Stimulated activated memory B cell treated with anti-CD40 and anti-IgM and Interleukin-4, amounts not matched to agents 10 μg/mL and 1 μg/mL and 100 μg/mL, for 72 hours (primary cell): ENCODE measurements at regions not wholly inside any gene's neighbourhood (a gene's known extent, or its start where the extent isn't known, plus 50 kb on each side); places are given as distances from the start of the nearest gene placed in this dataset.
A peak's percentile ranks its signal among the peaks of the same experiment; 100 is the strongest.

Source experiments
- ATAC-seq: fragments of 150-1000 bp; cut with Tn5 transposase; 2 replicates; pipeline ENCODE4 v1.10.0; 2021
- H3K27ac Mint-ChIP-seq: one replicate; pipeline ENCODE4 v1.8.0; 2022; ENCODE audit warnings: mild to moderate bottlenecking, mixed read lengths
- H3K27me3 Mint-ChIP-seq: one replicate; pipeline ENCODE4 v1.8.0; 2022; ENCODE audit warnings: mixed read lengths
- H3K36me3 Mint-ChIP-seq: one replicate; pipeline ENCODE4 v1.8.0; 2022; ENCODE audit warnings: mixed read lengths
- H3K4me1 Mint-ChIP-seq: one replicate; pipeline ENCODE4 v1.8.0; 2022; ENCODE audit warnings: mixed read lengths
- H3K4me3 Mint-ChIP-seq: one replicate; pipeline ENCODE4 v1.8.0; 2022; ENCODE audit warnings: mild to moderate bottlenecking, moderate library complexity, mixed read lengths
- H3K9me3 Mint-ChIP-seq: one replicate; pipeline ENCODE4 v1.8.0; 2022; ENCODE audit warnings: mixed read lengths

- Mint-ChIP-seq H3K27me3 (peaks cover 8% of the 10 kb centered on the region), H3K4me3 (no peak overlapping the region), H3K9me3 (no peaks in the 10 kb centered on the region), H3K36me3 (no peaks in the 10 kb centered on the region), H3K4me1 (peaks cover 12% of the 10 kb centered on the region), H3K27ac (no peak overlapping the region)
- no peak for ATAC-seq
Measured at GRCh38 chr11:110376021-110376420, 53.7 kb upstream of the FDX1 start.

DNA sequence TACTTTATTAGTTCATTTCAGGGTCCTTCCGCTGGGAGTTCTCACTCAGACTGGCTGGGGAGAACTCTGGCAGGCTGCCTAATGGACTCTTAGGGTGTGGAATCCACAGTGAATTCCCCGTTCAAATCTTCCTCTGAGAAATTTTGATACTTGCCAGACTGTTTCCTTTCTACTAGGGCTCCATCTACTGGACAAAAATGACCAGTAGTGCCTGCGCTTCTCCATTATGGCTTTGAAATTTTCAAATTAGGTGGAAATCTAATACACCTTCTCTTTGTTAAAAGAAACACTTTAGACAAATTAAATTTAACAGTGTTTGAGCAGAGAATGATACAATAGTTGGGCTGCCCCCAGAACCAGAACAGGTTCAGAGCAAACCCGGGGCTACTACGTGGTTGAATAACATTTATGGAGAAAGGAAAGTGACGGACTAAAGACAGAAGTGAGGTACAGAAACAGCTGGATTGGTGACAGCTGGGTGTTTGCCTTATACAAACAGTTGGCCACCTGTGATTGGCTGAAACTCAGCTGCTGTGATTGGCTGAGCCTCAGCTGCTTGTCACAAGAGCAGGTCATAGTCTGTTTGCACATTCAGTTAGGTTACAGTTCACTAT, 52.9 kb upstream of the FDX1 start:
- Mint-ChIP-seq H3K27ac (peak overlapping the region; percentile 32), H3K4me3 (peak overlapping the region; percentile 48), H3K36me3 (no peaks in the 10 kb centered on the region), H3K9me3 (no peaks in the 10 kb centered on the region), H3K27me3 (peaks cover 3% of the 10 kb centered on the region), H3K4me1 (peaks cover 7% of the 10 kb centered on the region)
- peak; percentile 53 for ATAC-seq

GRCh38 chr11:110377434-110377833, 52.3 kb upstream of the FDX1 start:
- Mint-ChIP-seq H3K4me1 (peaks cover 7% of the 10 kb centered on the region), H3K4me3 (no peak overlapping the region), H3K27ac (no peak overlapping the region), H3K27me3 (no peaks in the 10 kb centered on the region), H3K36me3 (no peaks in the 10 kb centered on the region), H3K9me3 (no peaks in the 10 kb centered on the region)
- no peak for ATAC-seq

GRCh38 chr11:110379261-110379660, 50.5 kb upstream of the FDX1 start:
- H3K4me3 Mint-ChIP-seq: no peak overlapping the region

DNA sequence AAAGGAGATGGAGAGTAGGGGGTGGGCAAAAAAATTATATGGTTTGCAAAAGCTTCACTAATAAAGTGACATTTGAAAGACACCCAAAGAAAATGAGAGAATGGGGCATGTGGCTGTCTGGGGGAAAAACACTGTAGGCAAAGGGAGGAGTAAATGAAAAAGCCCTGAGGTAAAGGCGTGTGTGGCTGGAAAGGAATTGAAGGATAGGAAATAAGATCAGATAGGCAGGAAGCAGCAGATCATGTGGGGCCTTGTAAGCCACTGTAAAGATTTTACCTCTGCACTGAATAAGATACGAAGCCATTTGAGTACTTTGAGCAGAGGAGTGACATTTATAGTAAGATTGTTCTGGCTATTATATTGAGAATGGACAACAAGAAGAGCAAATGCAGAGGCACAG, 49.8 kb upstream of the FDX1 start:
- Mint-ChIP-seq H3K4me1 (peaks cover 7% of the 10 kb centered on the region), H3K4me3 (no peak overlapping the region), H3K27me3 (no peaks in the 10 kb centered on the region), H3K36me3 (no peaks in the 10 kb centered on the region), H3K27ac (no peak overlapping the region), H3K9me3 (no peaks in the 10 kb centered on the region)
- no peak for ATAC-seq

More at GRCh38 chr11:110379261-110379660, 50.5 kb upstream of the FDX1 start:
- H3K4me1 Mint-ChIP-seq: peaks cover 7% of the 10 kb centered on the region
- no peaks in the 10 kb centered on the region for H3K27me3 Mint-ChIP-seq
- H3K27ac Mint-ChIP-seq: no peak overlapping the region
- ATAC-seq: no peak
- no peaks in the 10 kb centered on the region for H3K36me3 Mint-ChIP-seq
- no peaks in the 10 kb centered on the region for H3K9me3 Mint-ChIP-seq
